ENCODE measurements at regions not wholly inside any gene's neighbourhood (a gene's known extent, or its start where the extent isn't known, plus 50 kb on each side); places are given as distances from the start of the nearest gene placed in this dataset.

GRCh38 chr3:28191363-28191762, 50.1 kb upstream of the CMC1 start:
- DNase-seq = no peak
- H3K36me3 ChIP-seq (ENCODE audit: insufficient read depth, low read length) = no peaks in the 10 kb centered on the region
- no peaks in the 10 kb centered on the region for H3K27me3 ChIP-seq (ENCODE audit: insufficient read depth, low read length, poor library complexity)
- H3K9me3 ChIP-seq (ENCODE audit: insufficient read depth, low read length, severe bottlenecking) = no peaks in the 10 kb centered on the region
- H3K4me2 ChIP-seq (ENCODE audit: insufficient read depth, low read length) = no peak overlapping the region
- H2AFZ ChIP-seq (ENCODE audit: low read depth, low read length) = no peak overlapping the region
- no peaks in the 10 kb centered on the region for H3K79me2 ChIP-seq (ENCODE audit: insufficient read depth, low read length)
- no peak overlapping the region for H3K9ac ChIP-seq (ENCODE audit: low read depth, low read length)
- ATAC-seq (ENCODE audit: insufficient read depth, low read depth) = no peak
- no peak for TF ChIP-seq CTCF (IDR thresholded peaks at IDR 0.05; ENCODE audit: borderline replicate concordance, extremely low read depth, low read length, poor library complexity, severe bottlenecking)
- TF ChIP-seq EZH2 (IDR thresholded peaks at IDR 0.05; ENCODE audit: borderline replicate concordance, low read depth, low read length, severe bottlenecking) = no peak
- no peak overlapping the region for H3K4me3 ChIP-seq (ENCODE audit: low read depth in 1 of 2, low read length in 2 of 2)
- no peaks in the 10 kb centered on the region for H3K4me1 ChIP-seq (ENCODE audit: insufficient read depth, low read length)
- H3K27ac ChIP-seq (ENCODE audit: low read length) = no peak overlapping the region
- H4K20me1 ChIP-seq (ENCODE audit: insufficient read depth, low read length) = no peaks in the 10 kb centered on the region

Measured in DND-41 (cell line).